Liver (tissue), 8 donors: ENCODE measurements at regions not wholly inside any gene's neighbourhood (a gene's known extent, or its start where the extent isn't known, plus 50 kb on each side); places are given as distances from the start of the nearest gene placed in this dataset.

Source experiments
- DNase-seq: peaks from one replicate; pipeline ENCODE4 v3.0.0-alpha.2; 2017; ENCODE audit warnings: low spot score
- H3K27ac ChIP-seq, 2 donors: one replicate each; pipeline ENCODE4 v1.7.0; 2013; ENCODE audit warnings: inconsistent platforms in 2 of 2, low read length in 2 of 2, control low read depth in 1 of 2, low read depth in 1 of 2, mild to moderate bottlenecking in 1 of 2
- H3K27me3 ChIP-seq, 4 donors: one replicate each; pipeline versions ENCODE4 v1.6.1 to v1.7.0; 2013; ENCODE audit warnings: low read length in 3 of 4, inconsistent platforms in 1 of 4, mild to moderate bottlenecking in 1 of 4, moderate library complexity in 1 of 4; ENCODE audit not compliant: control insufficient read depth in 4 of 4, insufficient read depth in 4 of 4
- H3K36me3 ChIP-seq, 4 donors: one replicate each; pipeline versions ENCODE4 v1.6.1 to v1.7.0; 2013; ENCODE audit warnings: low read length in 3 of 4, mild to moderate bottlenecking in 3 of 4, low read depth in 1 of 4, moderate library complexity in 1 of 4; ENCODE audit not compliant: control insufficient read depth in 4 of 4, insufficient read depth in 3 of 4
- H3K4me1 ChIP-seq, 4 donors: one replicate each; pipeline versions ENCODE4 v1.6.1 to v1.7.0; 2013; ENCODE audit warnings: low read length in 3 of 4, mild to moderate bottlenecking in 3 of 4, moderate library complexity in 1 of 4; ENCODE audit not compliant: control insufficient read depth in 4 of 4, insufficient read depth in 4 of 4
- H3K4me3 ChIP-seq, 3 donors: one replicate each; pipeline versions ENCODE4 v1.6.1 to v1.7.0; 2013; ENCODE audit warnings: low read length in 3 of 3, control low read depth in 1 of 3, low read depth in 1 of 3, mild to moderate bottlenecking in 1 of 3
- H3K9ac ChIP-seq, 2 donors: one replicate each; pipeline ENCODE4 v1.7.0; 2013; ENCODE audit warnings: low read length in 2 of 2, mild to moderate bottlenecking in 2 of 2, moderate library complexity in 2 of 2, control low read depth in 1 of 2, low read depth in 1 of 2
- H3K9me3 ChIP-seq, 4 donors: one replicate each; pipeline versions ENCODE4 v1.6.1 to v1.7.0; 2013; ENCODE audit warnings: low read length in 3 of 4; ENCODE audit not compliant: control insufficient read depth in 4 of 4
- ATF3 ChIP-seq: IDR thresholded peaks from 2 replicates; pipeline ENCODE4 v1.6.1; 2016; ENCODE audit warnings: antibody characterized with exemption
- EGR1 ChIP-seq, 2 donors: IDR thresholded peaks; 2 replicates each; pipeline ENCODE4 v1.6.1; 2016 to 2018; ENCODE audit warnings: antibody characterized with exemption in 2 of 2, low read depth in 2 of 2
- FOXA2 ChIP-seq: IDR thresholded peaks from 2 replicates; pipeline ENCODE4 v1.6.1; 2016; ENCODE audit warnings: antibody characterized with exemption
- GABPA ChIP-seq, 2 donors: IDR thresholded peaks in 1 of 2; conservative IDR thresholded peaks in 1 of 2; 2 replicates each; pipeline ENCODE4 v1.6.1; 2016; ENCODE audit warnings: antibody characterized with exemption in 2 of 2, mild to moderate bottlenecking in 1 of 2, moderate library complexity in 1 of 2
- HNF4G ChIP-seq: IDR thresholded peaks from 2 replicates; pipeline ENCODE4 v1.6.1; 2016; ENCODE audit warnings: antibody characterized with exemption
- JUND ChIP-seq, 2 donors: IDR thresholded peaks; 2 replicates each; pipeline ENCODE4 v1.6.1; 2016; ENCODE audit warnings: antibody characterized with exemption in 2 of 2
- RXRA ChIP-seq, 2 donors: IDR thresholded peaks; 2 replicates each; pipeline ENCODE4 v1.6.1; 2017 to 2018; ENCODE audit warnings: antibody characterized with exemption in 2 of 2, mild to moderate bottlenecking in 1 of 2
- SP1 ChIP-seq: IDR thresholded peaks from 2 replicates; pipeline ENCODE4 v1.6.1; 2018; ENCODE audit warnings: antibody characterized with exemption, mild to moderate bottlenecking
- YY1 ChIP-seq: IDR thresholded peaks from 2 replicates; pipeline ENCODE4 v1.6.1; 2016; ENCODE audit warnings: antibody characterized with exemption, mild to moderate bottlenecking
- ZBTB33 ChIP-seq: IDR thresholded peaks from 2 replicates; pipeline ENCODE4 v1.6.1; 2016; ENCODE audit warnings: antibody characterized with exemption
- WGBS: extraction: QIAGEN DNeasy Blood & Tissue Kit; methylation state at CpG from one replicate; pipeline ENCODE4 v1.1.7; 2013; 5-methylcytosine and 5-hydroxymethylcytosine counted together
- TF ChIP-seq, protein P1 (sequence below): IDR thresholded peaks from 2 replicates; pipeline ENCODE4 v1.6.1; 2016; ENCODE audit warnings: antibody characterized with exemption
- TF ChIP-seq, protein P2 (sequence below): fragments of 150-350 bp; IDR thresholded peaks from 2 replicates; pipeline ENCODE4 v1.5.1; 2017; ENCODE audit warnings: improper control_type of control experiment, low read depth, low read length; ENCODE audit not compliant: missing input control
- TF ChIP-seq, protein P3 (sequence below): IDR thresholded peaks from 2 replicates; pipeline ENCODE4 v1.6.1; 2016; ENCODE audit warnings: antibody characterized with exemption, mild to moderate bottlenecking
- donor health status: healthy.
- donor health status: healthy.
- donor health status: healthy.
- donor health status: healthy.
- donor health status: healthy.

DNA sequence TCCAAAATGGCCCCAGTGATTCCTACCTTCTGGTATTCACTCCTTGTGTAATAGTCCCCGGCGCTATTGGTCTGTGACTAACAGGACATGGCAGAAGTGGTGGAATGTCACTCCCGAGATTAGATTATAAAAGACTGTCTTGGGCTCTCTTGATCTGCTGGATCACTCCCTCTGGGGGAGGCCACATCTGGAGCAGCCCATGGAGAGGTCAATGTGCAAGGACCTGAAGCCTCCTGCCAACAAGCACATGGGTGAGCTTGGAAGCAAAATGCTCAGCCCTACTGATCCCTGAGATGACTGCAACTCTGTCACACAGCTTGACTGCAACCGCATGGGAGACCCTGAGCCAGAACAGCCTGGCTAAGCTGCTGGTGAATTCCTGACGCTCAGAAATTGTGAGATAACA lies 94.3 kb upstream of the GLI2 start:
- TF ChIP-seq HNF4G (no peak), EGR1 (IDR thresholded peaks at IDR 0.05; ENCODE audit: low read depth in 2 of 2) (no peak)
- TF ChIP-seq, protein P1, sequence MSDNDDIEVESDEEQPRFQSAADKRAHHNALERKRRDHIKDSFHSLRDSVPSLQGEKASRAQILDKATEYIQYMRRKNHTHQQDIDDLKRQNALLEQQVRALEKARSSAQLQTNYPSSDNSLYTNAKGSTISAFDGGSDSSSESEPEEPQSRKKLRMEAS = no peak

GRCh38 chr2:120642646-120643045 lies 93.0 kb upstream of the GLI2 start:
- no peak for DNase-seq
- Histone ChIP-seq H3K27ac (no peak overlapping the region), H3K4me3 (no peak overlapping the region), H3K36me3 (no peaks in the 10 kb centered on the region), H3K4me1 (no peaks in the 10 kb centered on the region), H3K9me3 (no peaks in the 10 kb centered on the region), H3K27me3 (peaks cover 0 to 2% (median 0%) of the 10 kb centered on the region in 4 donors), H3K9ac (no peak overlapping the region)
- TF ChIP-seq EGR1 (IDR thresholded peaks at IDR 0.05; ENCODE audit: low read depth in 2 of 2) = no peak
- WGBS = 89% methylated on average over 4 of the region's 4 CpGs

More for the DNA sequence above, 94.3 kb upstream of the GLI2 start:
- 87% methylated on average over 5 of the region's 5 CpGs for WGBS
- Histone ChIP-seq H3K27me3 (peaks cover 0 to 2% (median 0%) of the 10 kb centered on the region in 4 donors), H3K9ac (no peak overlapping the region), H3K4me3 (no peak overlapping the region), H3K27ac (no peak overlapping the region), H3K36me3 (no peaks in the 10 kb centered on the region), H3K4me1 (no peaks in the 10 kb centered on the region), H3K9me3 (no peaks in the 10 kb centered on the region)
- no peak for DNase-seq

GRCh38 chr2:120646994-120647393 lies 88.7 kb upstream of the GLI2 start:
- WGBS = 86% methylated on average over 3 of the region's 3 CpGs

More at GRCh38 chr2:120646994-120647393, 88.7 kb upstream of the GLI2 start:
- Histone ChIP-seq H3K4me3 (no peak overlapping the region), H3K36me3 (no peaks in the 10 kb centered on the region), H3K4me1 (no peaks in the 10 kb centered on the region), H3K27ac (no peak overlapping the region), H3K9me3 (peaks cover 4 to 21% (median 6%) of the 10 kb centered on the region in 4 donors), H3K9ac (no peak overlapping the region), H3K27me3 (no peaks in the 10 kb centered on the region)
- TF ChIP-seq HNF4G (no peak), ZBTB33 (no peak), SP1 (no peak), JUND (IDR thresholded peaks at IDR 0.05) (no peak), YY1 (no peak), EGR1 (IDR thresholded peaks at IDR 0.05; ENCODE audit: low read depth in 2 of 2) (no peak), FOXA2 (no peak), RXRA (IDR thresholded peaks at IDR 0.05) (no peak), GABPA (IDR thresholded peaks at IDR 0.05 in 1 of 2, conservative IDR thresholded peaks at IDR 0.05 in 1 of 2) (no peak), ATF3 (no peak)
- TF ChIP-seq, protein P1 = no peak
- TF ChIP-seq, protein P2, sequence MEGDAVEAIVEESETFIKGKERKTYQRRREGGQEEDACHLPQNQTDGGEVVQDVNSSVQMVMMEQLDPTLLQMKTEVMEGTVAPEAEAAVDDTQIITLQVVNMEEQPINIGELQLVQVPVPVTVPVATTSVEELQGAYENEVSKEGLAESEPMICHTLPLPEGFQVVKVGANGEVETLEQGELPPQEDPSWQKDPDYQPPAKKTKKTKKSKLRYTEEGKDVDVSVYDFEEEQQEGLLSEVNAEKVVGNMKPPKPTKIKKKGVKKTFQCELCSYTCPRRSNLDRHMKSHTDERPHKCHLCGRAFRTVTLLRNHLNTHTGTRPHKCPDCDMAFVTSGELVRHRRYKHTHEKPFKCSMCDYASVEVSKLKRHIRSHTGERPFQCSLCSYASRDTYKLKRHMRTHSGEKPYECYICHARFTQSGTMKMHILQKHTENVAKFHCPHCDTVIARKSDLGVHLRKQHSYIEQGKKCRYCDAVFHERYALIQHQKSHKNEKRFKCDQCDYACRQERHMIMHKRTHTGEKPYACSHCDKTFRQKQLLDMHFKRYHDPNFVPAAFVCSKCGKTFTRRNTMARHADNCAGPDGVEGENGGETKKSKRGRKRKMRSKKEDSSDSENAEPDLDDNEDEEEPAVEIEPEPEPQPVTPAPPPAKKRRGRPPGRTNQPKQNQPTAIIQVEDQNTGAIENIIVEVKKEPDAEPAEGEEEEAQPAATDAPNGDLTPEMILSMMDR = no peak
- TF ChIP-seq, protein P3, sequence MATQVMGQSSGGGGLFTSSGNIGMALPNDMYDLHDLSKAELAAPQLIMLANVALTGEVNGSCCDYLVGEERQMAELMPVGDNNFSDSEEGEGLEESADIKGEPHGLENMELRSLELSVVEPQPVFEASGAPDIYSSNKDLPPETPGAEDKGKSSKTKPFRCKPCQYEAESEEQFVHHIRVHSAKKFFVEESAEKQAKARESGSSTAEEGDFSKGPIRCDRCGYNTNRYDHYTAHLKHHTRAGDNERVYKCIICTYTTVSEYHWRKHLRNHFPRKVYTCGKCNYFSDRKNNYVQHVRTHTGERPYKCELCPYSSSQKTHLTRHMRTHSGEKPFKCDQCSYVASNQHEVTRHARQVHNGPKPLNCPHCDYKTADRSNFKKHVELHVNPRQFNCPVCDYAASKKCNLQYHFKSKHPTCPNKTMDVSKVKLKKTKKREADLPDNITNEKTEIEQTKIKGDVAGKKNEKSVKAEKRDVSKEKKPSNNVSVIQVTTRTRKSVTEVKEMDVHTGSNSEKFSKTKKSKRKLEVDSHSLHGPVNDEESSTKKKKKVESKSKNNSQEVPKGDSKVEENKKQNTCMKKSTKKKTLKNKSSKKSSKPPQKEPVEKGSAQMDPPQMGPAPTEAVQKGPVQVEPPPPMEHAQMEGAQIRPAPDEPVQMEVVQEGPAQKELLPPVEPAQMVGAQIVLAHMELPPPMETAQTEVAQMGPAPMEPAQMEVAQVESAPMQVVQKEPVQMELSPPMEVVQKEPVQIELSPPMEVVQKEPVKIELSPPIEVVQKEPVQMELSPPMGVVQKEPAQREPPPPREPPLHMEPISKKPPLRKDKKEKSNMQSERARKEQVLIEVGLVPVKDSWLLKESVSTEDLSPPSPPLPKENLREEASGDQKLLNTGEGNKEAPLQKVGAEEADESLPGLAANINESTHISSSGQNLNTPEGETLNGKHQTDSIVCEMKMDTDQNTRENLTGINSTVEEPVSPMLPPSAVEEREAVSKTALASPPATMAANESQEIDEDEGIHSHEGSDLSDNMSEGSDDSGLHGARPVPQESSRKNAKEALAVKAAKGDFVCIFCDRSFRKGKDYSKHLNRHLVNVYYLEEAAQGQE = no peak
- DNase-seq = no peak
